ENCODE measurements at regions not wholly inside any gene's neighbourhood (a gene's known extent, or its start where the extent isn't known, plus 50 kb on each side); places are given as distances from the start of the nearest gene placed in this dataset.

GRCh38 chr16:80121522-80121909 is 419.3 kb upstream of the DYNLRB2 start:
- ATAC-seq, result no peak
- TF ChIP-seq ZC3H10 (CRISPR knock-in tag; IDR thresholded peaks at IDR 0.05) (no peak), BACH2 (CRISPR knock-in tag; IDR thresholded peaks at IDR 0.05; ENCODE audit: borderline replicate concordance) (no peak), ISL1 (CRISPR knock-in tag; IDR thresholded peaks at IDR 0.05) (0 out of 2 replicates have a peak, but pooled peaks have one; percentile 5), TSHZ2 (CRISPR knock-in tag; IDR thresholded peaks at IDR 0.05) (no peak), CREB5 (CRISPR knock-in tag; IDR thresholded peaks at IDR 0.05; ENCODE audit: low read depth) (no peak), CSDC2 (CRISPR knock-in tag; IDR thresholded peaks at IDR 0.05) (no peak), ARNTL (CRISPR knock-in tag; IDR thresholded peaks at IDR 0.05; ENCODE audit: borderline replicate concordance, low read depth) (no peak)

GRCh38 chr16:80120899-80121521 is 419.8 kb upstream of the DYNLRB2 start:
- no peak for TF ChIP-seq PPARA (CRISPR knock-in tag; IDR thresholded peaks at IDR 0.05; ENCODE audit: borderline replicate concordance)
- TF ChIP-seq TSHZ2 (CRISPR knock-in tag; IDR thresholded peaks at IDR 0.05), result no peak
- TF ChIP-seq ARNTL (CRISPR knock-in tag; IDR thresholded peaks at IDR 0.05; ENCODE audit: borderline replicate concordance, low read depth), result no peak
- no peak for TF ChIP-seq CSRNP3 (CRISPR knock-in tag; IDR thresholded peaks at IDR 0.05)
- no peak for TF ChIP-seq ZFP3 (CRISPR knock-in tag; IDR thresholded peaks at IDR 0.05)
- TF ChIP-seq GLIS3 (CRISPR knock-in tag; IDR thresholded peaks at IDR 0.05), result no peak
- TF ChIP-seq ZNF565 (CRISPR knock-in tag; conservative IDR thresholded peaks at IDR 0.05; ENCODE audit: low read depth), result no peak
- no peak for TF ChIP-seq OSR1 (CRISPR knock-in tag; IDR thresholded peaks at IDR 0.05)
- TF ChIP-seq TOX (CRISPR knock-in tag; IDR thresholded peaks at IDR 0.05; ENCODE audit: borderline replicate concordance), result no peak
- TF ChIP-seq RARB (CRISPR knock-in tag; IDR thresholded peaks at IDR 0.05), result no peak
- no peak for TF ChIP-seq ESRRG (CRISPR knock-in tag; IDR thresholded peaks at IDR 0.05)
- no peak for ATAC-seq

- ATAC-seq, result no peak
- TF ChIP-seq ZNF8 (CRISPR knock-in tag; IDR thresholded peaks at IDR 0.05) (no peak), TOX (CRISPR knock-in tag; IDR thresholded peaks at IDR 0.05; ENCODE audit: borderline replicate concordance) (no peak), PATZ1 (CRISPR knock-in tag; IDR thresholded peaks at IDR 0.05; ENCODE audit: borderline replicate concordance) (no peak), ZNF565 (CRISPR knock-in tag; conservative IDR thresholded peaks at IDR 0.05; ENCODE audit: low read depth) (no peak), CSRNP3 (CRISPR knock-in tag; IDR thresholded peaks at IDR 0.05) (no peak), CSDC2 (CRISPR knock-in tag; IDR thresholded peaks at IDR 0.05) (no peak), CREB5 (CRISPR knock-in tag; IDR thresholded peaks at IDR 0.05; ENCODE audit: low read depth) (no peak), ZC3H10 (CRISPR knock-in tag; IDR thresholded peaks at IDR 0.05) (no peak), ZNF70 (CRISPR knock-in tag; IDR thresholded peaks at IDR 0.05) (no peak), POU6F1 (CRISPR knock-in tag; IDR thresholded peaks at IDR 0.05; ENCODE audit: borderline replicate concordance, low read depth) (no peak), ISL1 (CRISPR knock-in tag; IDR thresholded peaks at IDR 0.05) (no peak), ESRRG (CRISPR knock-in tag; IDR thresholded peaks at IDR 0.05) (no peak), RARB (CRISPR knock-in tag; IDR thresholded peaks at IDR 0.05) (no peak), OSR1 (CRISPR knock-in tag; IDR thresholded peaks at IDR 0.05) (no peak), SNAI2 (CRISPR knock-in tag; IDR thresholded peaks at IDR 0.05) (no peak)
Observed at GRCh38 chr16:80117556-80118130, 423.1 kb upstream of the DYNLRB2 start.
